Neural cell (in vitro differentiated cells): ENCODE measurements at regions not wholly inside any gene's neighbourhood (a gene's known extent, or its start where the extent isn't known, plus 50 kb on each side); places are given as distances from the start of the nearest gene placed in this dataset.

Experiments
- H2AFZ ChIP-seq: fragments of 200-600, 300-800 bp; sonication (generic), shearing (Covaris generic); 2 replicates; pipeline ENCODE4 v1.6.0; 2014; ENCODE audit warnings: low read depth, mild to moderate bottlenecking, antibody characterized with exemption, low read length, moderate library complexity
- H3F3A ChIP-seq: fragments of 200-600 bp; shearing (Covaris generic); 2 replicates; pipeline ENCODE4 v1.6.1; 2016; ENCODE audit warnings: mild to moderate bottlenecking, moderate library complexity, mixed read lengths, antibody characterized with exemption, low read length; ENCODE audit not compliant: insufficient read depth, poor library complexity, severe bottlenecking
- H3K27ac ChIP-seq: fragments of 200-600, 300-800 bp; sonication (generic), shearing (Covaris generic); 2 replicates; pipeline ENCODE4 v1.5.1; 2014; ENCODE audit warnings: mild to moderate bottlenecking, low read length, moderate library complexity
- H3K27me3 ChIP-seq: fragments of 300-800, 200-600 bp; sonication (generic), shearing (Covaris generic); 2 replicates; pipeline ENCODE4 v1.6.0; 2014; ENCODE audit warnings: mild to moderate bottlenecking, low read depth, low read length, moderate library complexity; ENCODE audit not compliant: insufficient read depth
- H3K36me3 ChIP-seq: fragments of 300-800, 200-600 bp; sonication (generic), shearing (Covaris generic); 2 replicates; pipeline ENCODE4 v1.5.1; 2014; ENCODE audit warnings: mild to moderate bottlenecking, antibody characterized with exemption, low read length, moderate library complexity; ENCODE audit not compliant: insufficient read depth
- H3K4me2 ChIP-seq: fragments of 300-800, 200-600 bp; sonication (generic), shearing (Covaris generic); 2 replicates; pipeline ENCODE4 v1.6.0; 2014; ENCODE audit warnings: mild to moderate bottlenecking, low read length
- H3K4me3 ChIP-seq: fragments of 300-800, 200-600 bp; sonication (generic), shearing (Covaris generic); 2 replicates; pipeline ENCODE4 v1.5.1; 2014; ENCODE audit warnings: mild to moderate bottlenecking, low read length, moderate library complexity
- H3K79me2 ChIP-seq: fragments of 200-600 bp; shearing (Covaris generic); replicated peaks from 2 replicates; pipeline ENCODE4 v1.6.0; 2014; ENCODE audit warnings: mild to moderate bottlenecking, low read length, moderate library complexity; ENCODE audit not compliant: insufficient read depth
- H3K9ac ChIP-seq: fragments of 300-800, 200-600 bp; sonication (generic), shearing (Covaris generic); 2 replicates; pipeline ENCODE4 v1.6.1; 2016; ENCODE audit warnings: mild to moderate bottlenecking, low read length, mixed read lengths
- H3K9me2 ChIP-seq: fragments of 200-600 bp; shearing (Covaris generic); 2 replicates; pipeline ENCODE4 v1.6.1; 2016; ENCODE audit warnings: mild to moderate bottlenecking, low read length, mixed read lengths; ENCODE audit not compliant: insufficient read depth
- H3K9me3 ChIP-seq: fragments of 200-600, 300-800 bp; sonication (generic), shearing (Covaris generic); 2 replicates; pipeline ENCODE4 v1.6.1; 2016; ENCODE audit warnings: mild to moderate bottlenecking, mixed run types, low read length, moderate library complexity, mixed read lengths
- H4K20me1 ChIP-seq: fragments of 200-600 bp; shearing (Covaris generic); 2 replicates; pipeline ENCODE4 v1.6.1; 2016; ENCODE audit warnings: mild to moderate bottlenecking, mixed run types; ENCODE audit not compliant: insufficient read depth
- CTCF ChIP-seq: fragments of 450-650 bp; IDR thresholded peaks from 2 replicates; pipeline ENCODE4 v1.5.1; 2014; ENCODE audit warnings: antibody characterized with exemption, mild to moderate bottlenecking, moderate library complexity; ENCODE audit not compliant: poor library complexity, severe bottlenecking
- EP300 ChIP-seq: fragments of 450-650 bp; conservative IDR thresholded peaks from 2 replicates; pipeline ENCODE4 v1.6.1; 2014; ENCODE audit warnings: antibody characterized with exemption, mild to moderate bottlenecking, moderate library complexity; ENCODE audit not compliant: poor library complexity, severe bottlenecking
- EZH2 ChIP-seq: fragments of 200-600, 300-800 bp; shearing (Covaris generic), sonication (generic); IDR thresholded peaks from 2 replicates; pipeline ENCODE4 v1.6.1; 2014; ENCODE audit warnings: antibody characterized with exemption, low read length, borderline replicate concordance, mild to moderate bottlenecking; ENCODE audit not compliant: insufficient read depth, poor library complexity, severe bottlenecking
- MXI1 ChIP-seq: fragments of 450-650 bp; conservative IDR thresholded peaks from 2 replicates; pipeline ENCODE4 v1.6.1; 2014; ENCODE audit warnings: antibody characterized with exemption, mild to moderate bottlenecking; ENCODE audit not compliant: poor library complexity, severe bottlenecking
- POLR2AphosphoS5 ChIP-seq: IDR thresholded peaks from 2 replicates; pipeline ENCODE4 v1.6.1; 2012
- RAD21 ChIP-seq: fragments of 450-650 bp; conservative IDR thresholded peaks from 2 replicates; pipeline ENCODE4 v1.6.1; 2014; ENCODE audit warnings: antibody characterized with exemption, mild to moderate bottlenecking, moderate library complexity
- REST ChIP-seq: IDR thresholded peaks from 2 replicates; pipeline ENCODE4 v1.6.1; 2012; ENCODE audit warnings: borderline replicate concordance
- SMC3 ChIP-seq: fragments of 450-650 bp; conservative IDR thresholded peaks from 2 replicates; pipeline ENCODE4 v1.6.1; 2014; ENCODE audit warnings: antibody characterized with exemption, mild to moderate bottlenecking, moderate library complexity; ENCODE audit not compliant: poor library complexity
- TAF1 ChIP-seq: IDR thresholded peaks from 2 replicates; pipeline ENCODE4 v1.6.1; 2012; ENCODE audit warnings: low read depth

- H4K20me1 ChIP-seq: no peaks in the 10 kb centered on the region
- no peaks in the 10 kb centered on the region for H3K9me3 ChIP-seq
- no peaks in the 10 kb centered on the region for H3K27me3 ChIP-seq
- H3K4me2 ChIP-seq: no peak overlapping the region
- no peaks in the 10 kb centered on the region for H3K36me3 ChIP-seq
- no peaks in the 10 kb centered on the region for H3F3A ChIP-seq
- no peaks in the 10 kb centered on the region for H3K79me2 ChIP-seq
- H3K4me3 ChIP-seq: no peak overlapping the region
- H3K9me2 ChIP-seq: no peaks in the 10 kb centered on the region
- H3K9ac ChIP-seq: no peak overlapping the region
- TF ChIP-seq SMC3: no peak
- TF ChIP-seq RAD21: no peak
- TF ChIP-seq POLR2AphosphoS5: no peak
- TF ChIP-seq MXI1: no peak
- no peak for TF ChIP-seq EZH2
- TF ChIP-seq EP300: no peak
- no peak for TF ChIP-seq TAF1
- TF ChIP-seq CTCF: no peak
- no peak for TF ChIP-seq REST
- H2AFZ ChIP-seq: no peak overlapping the region
- no peak overlapping the region for H3K27ac ChIP-seq
Observed at GRCh38 chr10:8350250-8350967, 295.9 kb downstream of the GATA3 start.

GRCh38 chr10:8352171-8353075, 297.9 kb downstream of the GATA3 start:
- Histone ChIP-seq H3K4me3 (no peak overlapping the region), H4K20me1 (no peaks in the 10 kb centered on the region), H3K27ac (no peak overlapping the region), H3K9me2 (no peaks in the 10 kb centered on the region), H3K79me2 (no peaks in the 10 kb centered on the region), H2AFZ (no peak overlapping the region), H3K9ac (no peak overlapping the region), H3K9me3 (no peaks in the 10 kb centered on the region), H3K27me3 (no peaks in the 10 kb centered on the region), H3F3A (no peaks in the 10 kb centered on the region), H3K36me3 (no peaks in the 10 kb centered on the region), H3K4me2 (no peak overlapping the region)
- TF ChIP-seq RAD21: no peak
- no peak for TF ChIP-seq SMC3
- TF ChIP-seq EP300: no peak
- TF ChIP-seq REST: no peak
